Thyroid gland (tissue), 4 donors: ENCODE measurements at regions not wholly inside any gene's neighbourhood (a gene's known extent, or its start where the extent isn't known, plus 50 kb on each side); places are given as distances from the start of the nearest gene placed in this dataset.

Experiments
- DNase-seq, 2 donors: peaks; one replicate each; pipeline ENCODE4 v3.0.0-alpha.2; 2019
- H3K27ac ChIP-seq, 3 donors: fragments of 200-600 bp; sonication (generic); 1 replicate in 2 of 3; 2 replicates in 1 of 3; pipeline ENCODE4 v1.5.1; 2016 to 2019; ENCODE audit warnings: mild to moderate bottlenecking in 1 of 3, moderate library complexity in 1 of 3
- H3K27me3 ChIP-seq: fragments of 200-600 bp; sonication (generic); one replicate; pipeline ENCODE4 v1.5.1; 2019
- H3K36me3 ChIP-seq, 2 donors: fragments of 200-600 bp; sonication (generic); one replicate each; pipeline ENCODE4 v1.5.1; 2016 to 2019
- H3K4me1 ChIP-seq, 2 donors: fragments of 200-600 bp; sonication (generic); one replicate each; pipeline ENCODE4 v1.5.1; 2017 to 2019
- H3K4me3 ChIP-seq, 3 donors: fragments of 200-600 bp; sonication (generic); replicated peaks in 1 of 3; 1 replicate in 2 of 3; 2 replicates in 1 of 3; pipeline ENCODE4 v1.5.1; 2016; ENCODE audit warnings: mild to moderate bottlenecking in 1 of 3
- H3K9me3 ChIP-seq: fragments of 200-600 bp; sonication (generic); one replicate; pipeline ENCODE4 v1.5.1; 2017
- POLR2A ChIP-seq, 2 donors: fragments of 450-650 bp; IDR thresholded peaks; one replicate each; pipeline ENCODE4 v1.6.1; 2017; ENCODE audit warnings: antibody characterized with exemption in 2 of 2, mild to moderate bottlenecking in 2 of 2, moderate library complexity in 1 of 2
- WGBS, 2 donors: methylation state at CpG; one replicate each; pipeline ENCODE4 v1.1.5; 2017; 5-methylcytosine and 5-hydroxymethylcytosine counted together
- intact Hi-C: fragments of 100-400 bp; cut with DNase I; formaldehyde crosslinking; loops from one replicate; pipeline ENCODE4 v1.15.1; 2023
- TF ChIP-seq, protein P1 (sequence below), 6 experiments: fragments of 200-600 bp in 3 of 6; fragments of 450-650 bp in 3 of 6; sonication (generic) in 3 of 6; IDR thresholded peaks; one replicate each; pipeline ENCODE4 v1.5.1; 2016 to 2019; ENCODE audit warnings: antibody characterized with exemption in 6 of 6, mild to moderate bottlenecking in 2 of 6, inconsistent platforms in 1 of 6, moderate library complexity in 1 of 6

DNA sequence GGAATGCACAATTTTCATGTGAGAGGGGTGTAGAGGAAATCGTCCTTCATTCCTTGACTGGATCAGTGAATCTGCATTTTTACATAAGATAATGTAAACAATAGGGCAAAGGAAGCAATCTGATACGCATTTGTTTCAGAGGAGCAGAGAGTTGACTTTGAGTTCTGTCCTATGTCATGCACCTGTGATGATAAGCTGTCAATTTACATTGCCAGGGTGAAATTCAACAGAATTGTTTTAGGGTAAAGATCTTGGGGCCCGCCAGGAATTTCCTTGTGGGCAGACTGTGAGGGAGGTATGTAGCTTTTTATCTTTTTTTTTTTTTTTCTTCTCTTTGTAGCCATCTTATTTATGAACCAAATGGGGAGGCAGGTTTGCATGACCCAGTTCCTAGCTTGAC, 58.3 kb upstream of the LARP1 start:
- no peak for DNase-seq
- 61 to 66% methylated on average over 3 of the region's 3 CpGs for WGBS, 2 donors

DNA sequence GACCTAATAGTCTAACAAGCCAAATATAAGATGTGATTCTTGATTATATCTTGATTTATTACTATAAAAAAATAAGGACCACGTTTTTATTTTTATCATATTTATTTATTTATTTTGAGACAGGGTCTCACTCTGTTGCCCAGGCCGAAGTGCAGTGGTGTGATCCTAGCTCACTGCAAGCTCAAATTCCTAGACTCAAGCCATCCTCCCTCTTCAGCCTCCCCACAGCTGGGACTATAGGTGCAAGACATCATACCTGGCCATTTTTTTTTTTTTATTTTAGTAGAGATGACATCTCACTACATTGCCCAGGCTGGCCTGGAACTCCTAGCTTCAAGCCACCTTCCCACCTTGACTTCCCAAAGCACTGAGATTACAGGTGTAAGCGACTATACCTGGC, 61.0 kb upstream of the LARP1 start:
- no peak overlapping the region for H3K27ac ChIP-seq
- H3K36me3 ChIP-seq: no peaks in the 10 kb centered on the region
- 90 to 96% methylated on average over 3 of the region's 3 CpGs for WGBS, 2 donors
- H3K27me3 ChIP-seq: no peaks in the 10 kb centered on the region
- TF ChIP-seq POLR2A (IDR thresholded peaks at IDR 0.05): no peak
- TF ChIP-seq, protein P1, sequence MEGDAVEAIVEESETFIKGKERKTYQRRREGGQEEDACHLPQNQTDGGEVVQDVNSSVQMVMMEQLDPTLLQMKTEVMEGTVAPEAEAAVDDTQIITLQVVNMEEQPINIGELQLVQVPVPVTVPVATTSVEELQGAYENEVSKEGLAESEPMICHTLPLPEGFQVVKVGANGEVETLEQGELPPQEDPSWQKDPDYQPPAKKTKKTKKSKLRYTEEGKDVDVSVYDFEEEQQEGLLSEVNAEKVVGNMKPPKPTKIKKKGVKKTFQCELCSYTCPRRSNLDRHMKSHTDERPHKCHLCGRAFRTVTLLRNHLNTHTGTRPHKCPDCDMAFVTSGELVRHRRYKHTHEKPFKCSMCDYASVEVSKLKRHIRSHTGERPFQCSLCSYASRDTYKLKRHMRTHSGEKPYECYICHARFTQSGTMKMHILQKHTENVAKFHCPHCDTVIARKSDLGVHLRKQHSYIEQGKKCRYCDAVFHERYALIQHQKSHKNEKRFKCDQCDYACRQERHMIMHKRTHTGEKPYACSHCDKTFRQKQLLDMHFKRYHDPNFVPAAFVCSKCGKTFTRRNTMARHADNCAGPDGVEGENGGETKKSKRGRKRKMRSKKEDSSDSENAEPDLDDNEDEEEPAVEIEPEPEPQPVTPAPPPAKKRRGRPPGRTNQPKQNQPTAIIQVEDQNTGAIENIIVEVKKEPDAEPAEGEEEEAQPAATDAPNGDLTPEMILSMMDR (IDR thresholded peaks at IDR 0.05): no peak
- peaks cover 5 to 12% of the 10 kb centered on the region in 2 donors for H3K4me1 ChIP-seq
- no peaks in the 10 kb centered on the region for H3K9me3 ChIP-seq
- intact Hi-C loops: no loop called here
- DNase-seq: no peak
- no peak overlapping the region for H3K4me3 ChIP-seq

More for the DNA sequence above, 58.3 kb upstream of the LARP1 start:
- Histone ChIP-seq H3K9me3 (no peaks in the 10 kb centered on the region), H3K27ac (no peak overlapping the region), H3K27me3 (no peaks in the 10 kb centered on the region), H3K4me3 (no peak overlapping the region), H3K4me1 (peaks cover 15 to 21% of the 10 kb centered on the region in 2 donors), H3K36me3 (no peaks in the 10 kb centered on the region)
- intact Hi-C loops: no loop called here
- TF ChIP-seq POLR2A (IDR thresholded peaks at IDR 0.05): no peak
- TF ChIP-seq, protein P1 (IDR thresholded peaks at IDR 0.05): no peak

DNA sequence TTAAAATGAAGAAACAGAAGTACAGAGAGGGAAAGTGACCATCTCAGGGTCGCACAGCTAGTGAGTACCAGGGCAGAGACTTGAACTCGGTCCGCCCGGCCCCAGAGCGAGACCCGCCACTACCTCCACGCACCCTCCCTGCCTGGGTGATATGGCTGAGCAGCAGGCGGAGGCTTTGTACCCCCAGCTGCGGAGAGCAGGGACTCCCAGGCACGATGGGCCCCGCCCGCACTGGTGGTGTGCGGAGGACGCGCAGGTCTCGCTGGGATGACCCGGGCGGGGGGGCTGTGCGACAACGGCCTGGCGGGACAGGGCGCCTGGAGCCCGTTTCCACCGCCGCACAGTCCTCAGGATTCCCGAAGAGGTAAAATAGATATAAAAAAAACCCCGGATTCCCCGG, 64.7 kb upstream of the LARP1 start:
- no peak overlapping the region for H3K27ac ChIP-seq
- DNase-seq: no peak
- no peaks in the 10 kb centered on the region for H3K9me3 ChIP-seq
- H3K4me3 ChIP-seq: no peak overlapping the region
- no peak for TF ChIP-seq POLR2A (IDR thresholded peaks at IDR 0.05)
- TF ChIP-seq, protein P1 (IDR thresholded peaks at IDR 0.05): no peak
- 93 to 95% methylated on average over 28 of the region's 28 CpGs for WGBS, 2 donors
- peaks cover 5 to 12% of the 10 kb centered on the region in 2 donors for H3K4me1 ChIP-seq
- intact Hi-C loops: no loop called here
- no peaks in the 10 kb centered on the region for H3K27me3 ChIP-seq
- no peaks in the 10 kb centered on the region for H3K36me3 ChIP-seq

DNA sequence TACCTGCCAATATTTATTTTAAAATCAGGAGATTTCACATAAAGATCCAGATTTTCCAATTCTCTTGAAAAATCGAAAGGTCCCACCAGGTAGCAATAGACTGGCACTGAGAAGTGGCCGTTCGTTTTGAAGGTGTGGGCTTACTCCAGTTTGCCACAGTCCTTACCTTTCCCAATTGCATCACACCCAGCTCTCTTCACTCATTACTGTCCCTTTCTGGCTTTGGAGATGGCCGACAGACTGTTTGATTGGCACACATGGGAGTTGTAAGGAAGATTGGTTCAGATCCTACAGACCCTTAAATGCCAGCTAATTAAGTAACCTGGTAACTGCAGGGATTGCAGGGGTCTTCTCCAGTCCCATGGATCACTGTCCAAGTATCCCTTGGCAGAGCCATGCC, 68.7 kb upstream of the LARP1 start:
- H3K27ac ChIP-seq: no peak overlapping the region
- no peaks in the 10 kb centered on the region for H3K27me3 ChIP-seq
- TF ChIP-seq POLR2A (IDR thresholded peaks at IDR 0.05): no peak
- TF ChIP-seq, protein P1 (IDR thresholded peaks at IDR 0.05): no peak
- intact Hi-C loops: no loop called here
- no peaks in the 10 kb centered on the region for H3K9me3 ChIP-seq
- WGBS, 2 donors: 92 to 98% methylated on average over 4 of the region's 4 CpGs
- no peak for DNase-seq
- H3K36me3 ChIP-seq: no peaks in the 10 kb centered on the region
- H3K4me3 ChIP-seq: no peak overlapping the region
- H3K4me1 ChIP-seq: peaks cover 4 to 17% of the 10 kb centered on the region in 2 donors

DNA sequence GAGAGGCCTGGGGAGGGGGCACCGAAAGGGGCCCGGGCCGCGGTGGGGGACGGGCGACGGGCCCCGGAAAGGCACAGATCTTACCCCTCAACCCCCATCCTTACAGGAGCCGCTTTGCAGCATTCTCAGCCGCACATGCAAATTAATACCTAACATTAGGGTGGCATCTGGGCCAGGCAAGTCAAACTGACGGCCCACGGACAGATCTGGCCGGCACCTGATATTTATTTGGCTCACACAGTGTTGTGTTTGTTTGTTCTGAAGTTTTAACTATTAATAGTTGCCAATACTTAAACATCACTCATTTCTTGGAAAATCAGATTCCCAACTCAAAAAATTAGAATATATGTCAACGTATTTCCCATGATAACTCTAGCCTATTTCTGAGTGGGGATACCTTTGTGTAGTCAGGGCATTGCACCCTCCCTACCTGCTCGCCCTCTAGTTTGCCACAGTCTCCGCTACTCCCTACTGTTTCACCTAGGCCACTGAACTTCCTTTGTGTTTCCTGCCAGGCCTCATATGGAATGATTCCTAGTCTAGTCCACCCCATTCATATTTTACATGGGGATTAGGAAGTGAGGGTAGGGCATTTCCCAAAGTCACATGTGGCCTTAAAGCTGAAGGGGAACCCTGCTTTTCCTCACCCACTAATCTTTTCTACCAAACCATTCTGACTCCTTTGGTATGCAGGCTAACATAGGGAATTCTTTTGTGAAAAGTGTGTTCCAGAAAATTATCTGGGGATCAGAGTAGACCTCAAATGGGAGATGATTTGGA, 71.9 kb upstream of the LARP1 start:
- H3K27ac ChIP-seq: peak overlapping the region; percentile 82 to 87 (median 85)
- H3K36me3 ChIP-seq: no peaks in the 10 kb centered on the region
- peaks cover 4 to 17% of the 10 kb centered on the region in 2 donors for H3K4me1 ChIP-seq
- no peaks in the 10 kb centered on the region for H3K27me3 ChIP-seq
- no peak for DNase-seq
- WGBS, 2 donors: 16 to 18% methylated on average over 14 to 16 of the region's 16 CpGs
- H3K4me3 ChIP-seq: peak overlapping the region in 2 of 3 donors; percentile 13 to 25
- TF ChIP-seq POLR2A (IDR thresholded peaks at IDR 0.05): no peak
- TF ChIP-seq, protein P1 (IDR thresholded peaks at IDR 0.05): no peak
- H3K9me3 ChIP-seq: no peaks in the 10 kb centered on the region
- intact Hi-C loops: loop anchor here (5.0 kb wide), 1 partner anchor 79 kb away; no protein-coding TSS in a partner anchor
